HCT116 (cell line): ENCODE measurements at regions not wholly inside any gene's neighbourhood (a gene's known extent, or its start where the extent isn't known, plus 50 kb on each side); places are given as distances from the start of the nearest gene placed in this dataset.

Source experiments
- ATAC-seq: fragments of 200-7000 bp; cut with Tn5 transposase; 2 replicates; pipeline ENCODE4 v1.9.1; 2020; ENCODE audit warnings: mild to moderate bottlenecking, moderate library complexity
- BruUV-seq: library from RNA; stranded (reverse); fragments of 400-500 nt; replicated peaks from 2 replicates; lab custom pipeline; 2021; lab: Mats Ljungman, UMichigan
- CTCF ChIA-PET: fragments of 300-600 bp; sonication (Branson Sonifier 250); formaldehyde crosslinking; loops from one replicate; lab custom pipeline; 2021; ENCODE audit warnings: antibody characterized with exemption; lab: Charles Lee
- POLR2A ChIA-PET: fragments of 300-600, 350-600 bp; sonication (Branson Sonifier 250); formaldehyde crosslinking; loops from one replicate; lab custom pipeline; 2021; ENCODE audit warnings: antibody characterized with exemption; lab: Charles Lee
- RAD21 ChIA-PET, 2 experiments: fragments of 300-600 bp; sonication (Branson Sonifier 250); formaldehyde crosslinking; loops; one replicate each; lab custom pipeline; 2023; ENCODE audit warnings: low total read pairs in 2 of 2; ENCODE audit not compliant: uncharacterized antibody in 2 of 2, unreplicated experiment in 2 of 2, low non-redundant PET in 1 of 2; lab: Charles Lee
- DNase-seq: peaks from one replicate; pipeline ENCODE4 v3.0.0-alpha.2; 2010; ENCODE audit warnings: low read depth, low spot score
- H2AFZ ChIP-seq: fragments of 200-600 bp; shearing (Covaris generic), sonication (generic); 2 replicates; pipeline ENCODE4 v1.6.1; 2017; ENCODE audit warnings: low read depth, mixed run types, mixed read lengths, antibody characterized with exemption, low read length; ENCODE audit not compliant: poor library complexity, severe bottlenecking
- H3K27ac ChIP-seq: 2 replicates; pipeline ENCODE4 v1.5.1; 2012; ENCODE audit warnings: low read depth, low read length
- H3K27me3 ChIP-seq: fragments of 200-600 bp; sonication (generic); 2 replicates; pipeline ENCODE4 v1.6.1; 2016; ENCODE audit warnings: mixed run types, low read length, mixed read lengths; ENCODE audit not compliant: insufficient read depth
- H3K36me3 ChIP-seq, 2 experiments: fragments of 200-500 bp in 1 of 2; fragments of 200-600 bp in 1 of 2; sonication (Bioruptor generic) in 1 of 2; sonication (generic) in 1 of 2; 2 replicates each; pipeline versions ENCODE4 v1.5.1 to v1.6.1; 2014 to 2016; ENCODE audit warnings: low read length in 2 of 2, inconsistent platforms in 1 of 2, mixed read lengths in 1 of 2, mixed run types in 1 of 2; ENCODE audit not compliant: insufficient read depth in 2 of 2, control insufficient read depth in 1 of 2
- H3K4me1 ChIP-seq, 2 experiments: fragments of 200-600 bp in 1 of 2; sonication (generic) in 1 of 2; 2 replicates each; pipeline versions ENCODE4 v1.5.1 to v1.6.1; 2012 to 2017; ENCODE audit warnings: low read length in 2 of 2, inconsistent platforms in 1 of 2, mild to moderate bottlenecking in 1 of 2, mixed read lengths in 1 of 2, mixed run types in 1 of 2, moderate library complexity in 1 of 2; ENCODE audit not compliant: insufficient read depth in 2 of 2, control insufficient read depth in 1 of 2
- H3K4me2 ChIP-seq: fragments of 200-600 bp; sonication (generic); 2 replicates; pipeline ENCODE4 v1.6.1; 2017; ENCODE audit warnings: mixed run types, low read length, mixed read lengths
- H3K4me3 ChIP-seq, 2 experiments: fragments of 200-600 bp in 1 of 2; sonication (generic) in 1 of 2; replicated peaks in 1 of 2; 2 replicates each; pipeline ENCODE4 v1.5.1; 2011 to 2016; ENCODE audit warnings: low read length in 2 of 2, control low read depth in 1 of 2, low read depth in 1 of 2, mild to moderate bottlenecking in 1 of 2, mixed read lengths in 1 of 2, mixed run types in 1 of 2
- H3K79me2 ChIP-seq: fragments of 200-600 bp; sonication (generic); 2 replicates; pipeline ENCODE4 v1.6.1; 2017; ENCODE audit warnings: mild to moderate bottlenecking, mixed run types, low read length, moderate library complexity, mixed read lengths; ENCODE audit not compliant: insufficient read depth
- H3K9ac ChIP-seq: fragments of 200-600 bp; sonication (generic); 2 replicates; pipeline ENCODE4 v1.6.1; 2016; ENCODE audit warnings: low read length, mixed read lengths
- H3K9me2 ChIP-seq: fragments of 200-600 bp; sonication (generic), shearing (Covaris generic); 2 replicates; pipeline ENCODE4 v1.6.1; 2017; ENCODE audit warnings: mixed run types, mild to moderate bottlenecking, moderate library complexity; ENCODE audit not compliant: insufficient read depth
- H3K9me3 ChIP-seq, 2 experiments: fragments of 200-500 bp in 1 of 2; fragments of 200-600 bp in 1 of 2; sonication (Bioruptor generic) in 1 of 2; sonication (generic) in 1 of 2; 2 replicates each; pipeline ENCODE4 v1.6.1; 2014 to 2017; ENCODE audit warnings: low read length in 2 of 2, mixed read lengths in 2 of 2, inconsistent platforms in 1 of 2, low read depth in 1 of 2, mild to moderate bottlenecking in 1 of 2, mixed run types in 1 of 2, moderate library complexity in 1 of 2; ENCODE audit not compliant: control insufficient read depth in 1 of 2, insufficient read depth in 1 of 2
- H4K20me1 ChIP-seq: fragments of 200-600 bp; sonication (generic), shearing (Covaris generic); 2 replicates; pipeline ENCODE4 v1.6.1; 2017; ENCODE audit warnings: mixed run types, mild to moderate bottlenecking, moderate library complexity; ENCODE audit not compliant: insufficient read depth
- ATF3 ChIP-seq: IDR thresholded peaks from 2 replicates; pipeline ENCODE4 v1.6.1; 2012
- CBX3 ChIP-seq: IDR thresholded peaks from 2 replicates; pipeline ENCODE4 v1.6.1; 2012; ENCODE audit warnings: low read depth
- CTCF ChIP-seq, 3 experiments: fragments of 200-600 bp in 1 of 3; sonication (generic) in 1 of 3; IDR thresholded peaks in 2 of 3; conservative IDR thresholded peaks in 1 of 3; 2 replicates each; pipeline ENCODE4 v1.5.1; 2012 to 2017; ENCODE audit warnings: low read depth in 2 of 3, low read length in 2 of 3, antibody characterized with exemption in 1 of 3, borderline replicate concordance in 1 of 3, control low read depth in 1 of 3, mild to moderate bottlenecking in 1 of 3, mixed read lengths in 1 of 3, mixed run types in 1 of 3, moderate library complexity in 1 of 3; ENCODE audit not compliant: insufficient read depth in 1 of 3
- ELF1 ChIP-seq: IDR thresholded peaks from 2 replicates; pipeline ENCODE4 v1.6.1; 2012; ENCODE audit warnings: low read depth, borderline replicate concordance
- EZH2 ChIP-seq: fragments of 200-600 bp; sonication (generic); IDR thresholded peaks from 2 replicates; pipeline ENCODE4 v1.6.1; 2017; ENCODE audit warnings: antibody characterized with exemption, mixed run types
- EZH2phosphoT487 ChIP-seq: fragments of 200-600 bp; IDR thresholded peaks from 2 replicates; pipeline ENCODE4 v1.6.1; 2018; ENCODE audit warnings: antibody characterized with exemption, borderline replicate concordance
- JUND ChIP-seq: IDR thresholded peaks from 2 replicates; pipeline ENCODE4 v1.6.1; 2012
- POLR2A ChIP-seq: IDR thresholded peaks from 2 replicates; pipeline ENCODE4 v1.7.0; 2011; ENCODE audit warnings: borderline replicate concordance; ENCODE audit not compliant: insufficient read depth, insufficient read length; ENCODE audit errors: extremely low read depth
- POLR2AphosphoS5 ChIP-seq: IDR thresholded peaks from 2 replicates; pipeline ENCODE4 v1.6.1; 2011; ENCODE audit warnings: mild to moderate bottlenecking, low read depth, low read length, moderate library complexity
- RAD21 ChIP-seq: IDR thresholded peaks from 2 replicates; pipeline ENCODE4 v1.6.1; 2012; ENCODE audit warnings: low read depth, mild to moderate bottlenecking
- SIN3A ChIP-seq: IDR thresholded peaks from 2 replicates; pipeline ENCODE4 v1.6.1; 2012; ENCODE audit warnings: low read depth
- SP1 ChIP-seq: IDR thresholded peaks from 2 replicates; pipeline ENCODE4 v1.6.1; 2012; ENCODE audit warnings: low read depth
- SRF ChIP-seq: IDR thresholded peaks from 2 replicates; pipeline ENCODE4 v1.6.1; 2012; ENCODE audit warnings: low read depth
- TCF7L2 ChIP-seq: IDR thresholded peaks from 2 replicates; pipeline ENCODE4 v1.7.0; 2011; ENCODE audit warnings: borderline replicate concordance, inconsistent platforms; ENCODE audit not compliant: insufficient read depth, insufficient read length; ENCODE audit errors: extremely low read depth
- YY1 ChIP-seq: IDR thresholded peaks from 2 replicates; pipeline ENCODE4 v1.6.1; 2011; ENCODE audit warnings: low read length, low read depth, moderate library complexity, mild to moderate bottlenecking; ENCODE audit not compliant: insufficient replicate concordance; ENCODE audit errors: extremely low read depth
- ZFX ChIP-seq: fragments of 450-650 bp; IDR thresholded peaks from 2 replicates; pipeline ENCODE4 v1.6.1; 2017
- ZNF274 ChIP-seq: fragments of 200-500 bp; sonication (Bioruptor generic); IDR thresholded peaks from 2 replicates; pipeline ENCODE4 v1.6.1; 2014; ENCODE audit warnings: mild to moderate bottlenecking, low read depth, low read length, inconsistent platforms
- intact Hi-C: fragments of 100-400 bp; cut with micrococcal nuclease; formaldehyde crosslinking; loops from 2 replicates; pipeline ENCODE4 v1.10.0; 2022
- TF ChIP-seq, protein P1 (sequence below): IDR thresholded peaks from 2 replicates; pipeline ENCODE4 v1.6.1; 2012
- TF ChIP-seq, protein P2 (sequence below): IDR thresholded peaks from 2 replicates; pipeline ENCODE4 v1.6.1; 2011; ENCODE audit warnings: mild to moderate bottlenecking, low read length, moderate library complexity; ENCODE audit not compliant: insufficient replicate concordance; ENCODE audit errors: extremely low read depth

- H3K9me3 ChIP-seq: peaks cover 3 to 22% of the 10 kb centered on the region in 2 experiments; a peak in 2 of 4 replicates
- H2AFZ ChIP-seq: no peak overlapping the region
- no peak overlapping the region for H3K4me2 ChIP-seq
- BruUV-seq: no TSS peak
- no peaks in the 10 kb centered on the region for H3K4me1 ChIP-seq
- H3K4me3 ChIP-seq: no peak overlapping the region
- ATAC-seq: no peak
- intact Hi-C loops: no loop called here
- H3K79me2 ChIP-seq: no peaks in the 10 kb centered on the region
- H3K27me3 ChIP-seq: no peaks in the 10 kb centered on the region
- TF ChIP-seq CTCF (IDR thresholded peaks at IDR 0.05 in 2 of 3, conservative IDR thresholded peaks at IDR 0.05 in 1 of 3; ENCODE audit: borderline replicate concordance in 1 of 3, insufficient read depth in 1 of 3, low read depth in 2 of 3, low read length in 2 of 3) (no peak), SIN3A (no peak), ZNF274 (no peak), CBX3 (no peak), SP1 (no peak), JUND (no peak), ATF3 (no peak), YY1 (no peak), EZH2phosphoT487 (no peak), EZH2 (no peak), ZFX (no peak), SRF (no peak), POLR2AphosphoS5 (no peak), POLR2A (no peak), TCF7L2 (no peak), ELF1 (no peak), RAD21 (no peak)
- TF ChIP-seq, protein P1, sequence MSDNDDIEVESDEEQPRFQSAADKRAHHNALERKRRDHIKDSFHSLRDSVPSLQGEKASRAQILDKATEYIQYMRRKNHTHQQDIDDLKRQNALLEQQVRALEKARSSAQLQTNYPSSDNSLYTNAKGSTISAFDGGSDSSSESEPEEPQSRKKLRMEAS: no peak
- TF ChIP-seq, protein P2, sequence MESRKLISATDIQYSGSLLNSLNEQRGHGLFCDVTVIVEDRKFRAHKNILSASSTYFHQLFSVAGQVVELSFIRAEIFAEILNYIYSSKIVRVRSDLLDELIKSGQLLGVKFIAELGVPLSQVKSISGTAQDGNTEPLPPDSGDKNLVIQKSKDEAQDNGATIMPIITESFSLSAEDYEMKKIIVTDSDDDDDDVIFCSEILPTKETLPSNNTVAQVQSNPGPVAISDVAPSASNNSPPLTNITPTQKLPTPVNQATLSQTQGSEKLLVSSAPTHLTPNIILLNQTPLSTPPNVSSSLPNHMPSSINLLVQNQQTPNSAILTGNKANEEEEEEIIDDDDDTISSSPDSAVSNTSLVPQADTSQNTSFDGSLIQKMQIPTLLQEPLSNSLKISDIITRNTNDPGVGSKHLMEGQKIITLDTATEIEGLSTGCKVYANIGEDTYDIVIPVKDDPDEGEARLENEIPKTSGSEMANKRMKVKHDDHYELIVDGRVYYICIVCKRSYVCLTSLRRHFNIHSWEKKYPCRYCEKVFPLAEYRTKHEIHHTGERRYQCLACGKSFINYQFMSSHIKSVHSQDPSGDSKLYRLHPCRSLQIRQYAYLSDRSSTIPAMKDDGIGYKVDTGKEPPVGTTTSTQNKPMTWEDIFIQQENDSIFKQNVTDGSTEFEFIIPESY: no peak
- H3K9ac ChIP-seq: no peak overlapping the region
- DNase-seq: no peak
- ChIA-PET CTCF (no interaction called here), RAD21 (no interaction called here), POLR2A (no interaction called here)
- H3K9me2 ChIP-seq: no peaks in the 10 kb centered on the region
- no peaks in the 10 kb centered on the region for H4K20me1 ChIP-seq
- H3K27ac ChIP-seq: no peak overlapping the region
- no peaks in the 10 kb centered on the region for H3K36me3 ChIP-seq
Measured at GRCh38 chr19:31819837-31820236, 470.6 kb upstream of the TSHZ3 start.
